ENCODE measurements at regions not wholly inside any gene's neighbourhood (a gene's known extent, or its start where the extent isn't known, plus 50 kb on each side); places are given as distances from the start of the nearest gene placed in this dataset.

DNA sequence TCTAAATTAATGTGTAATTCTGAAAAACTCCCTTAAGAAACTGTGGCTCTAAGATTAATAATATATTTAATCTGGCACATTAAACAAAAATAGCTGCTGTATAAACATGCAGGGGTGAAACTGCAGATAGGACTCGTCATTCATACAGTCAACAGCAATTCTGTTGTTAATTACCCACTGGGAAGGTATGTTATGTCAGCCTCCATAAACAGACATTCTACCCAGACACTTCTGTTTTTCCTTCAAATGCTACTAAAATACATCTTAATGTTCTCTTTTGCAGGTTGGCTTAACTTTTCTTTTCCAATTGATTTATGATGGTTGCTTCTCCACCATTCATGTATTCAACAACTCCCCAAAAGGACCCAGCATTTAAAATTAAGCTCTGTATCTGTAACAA, 165.6 kb downstream of the SIPA1L2 start:
- TF ChIP-seq PAX5 (IDR thresholded peaks at IDR 0.05; ENCODE audit: insufficient read depth, low read length, severe bottlenecking) (no peak), SPI1 (IDR thresholded peaks at IDR 0.05; ENCODE audit: low read depth, low read length) (no peak), POU2F2 (IDR thresholded peaks at IDR 0.05; ENCODE audit: low read depth, low read length) (no peak), POLR2AphosphoS5 (IDR thresholded peaks at IDR 0.05; ENCODE audit: low read depth, low read length) (no peak), POLR2A (IDR thresholded peaks at IDR 0.05; ENCODE audit: low read depth, low read length) (no peak), TAF1 (IDR thresholded peaks at IDR 0.05; ENCODE audit: low read depth, low read length) (no peak)

DNA sequence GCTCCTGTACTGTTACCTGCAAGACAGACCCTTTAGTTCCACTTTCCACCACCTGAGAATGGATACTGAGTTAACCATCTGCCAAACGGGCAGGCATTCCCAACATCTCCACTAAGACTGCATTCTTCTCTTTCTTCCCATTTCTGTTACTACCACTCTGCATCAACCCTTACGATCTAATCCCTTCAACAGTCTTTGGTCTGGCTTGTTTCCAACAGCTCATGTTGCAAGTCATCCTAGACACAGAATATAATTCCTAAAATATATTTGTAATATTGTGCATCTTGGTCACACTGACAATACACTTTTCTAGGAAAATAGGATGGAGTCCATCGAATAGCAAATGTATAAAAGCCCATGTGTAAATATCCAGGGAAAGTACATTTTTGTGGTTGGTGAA, 166.7 kb downstream of the SIPA1L2 start:
- no peak for TF ChIP-seq POU2F2 (IDR thresholded peaks at IDR 0.05; ENCODE audit: low read depth, low read length)
- TF ChIP-seq TAF1 (IDR thresholded peaks at IDR 0.05; ENCODE audit: low read depth, low read length): no peak
- no peak for TF ChIP-seq SPI1 (IDR thresholded peaks at IDR 0.05; ENCODE audit: low read depth, low read length)
- TF ChIP-seq PAX5 (IDR thresholded peaks at IDR 0.05; ENCODE audit: insufficient read depth, low read length, severe bottlenecking): no peak
- TF ChIP-seq POLR2A (IDR thresholded peaks at IDR 0.05; ENCODE audit: low read depth, low read length): no peak
- no peak for TF ChIP-seq POLR2AphosphoS5 (IDR thresholded peaks at IDR 0.05; ENCODE audit: low read depth, low read length)
- no peak for FAIRE-seq
- no peak for DNase-seq (ENCODE audit: insufficient read length, low spot score)

More for the DNA sequence above, 165.6 kb downstream of the SIPA1L2 start:
- no peak for FAIRE-seq
- DNase-seq (ENCODE audit: insufficient read length, low spot score): no peak

DNA sequence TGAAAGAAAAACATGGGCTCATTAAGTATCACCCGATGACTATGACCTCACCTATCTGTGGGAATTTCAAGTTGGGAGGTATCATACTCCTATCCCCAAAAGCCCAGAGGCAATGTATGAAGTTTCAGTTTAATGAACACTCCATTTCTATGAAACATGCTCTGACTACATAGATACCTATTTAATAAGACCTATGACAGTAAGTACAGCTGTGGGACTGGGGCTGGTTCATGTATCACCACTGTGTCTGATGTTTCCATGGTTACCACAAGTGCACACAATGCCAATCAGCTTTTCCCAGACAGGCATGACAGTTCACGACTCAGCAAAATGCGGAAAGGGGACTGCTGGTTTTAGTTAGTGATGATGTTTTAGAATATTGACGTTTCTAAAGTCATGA, 167.7 kb downstream of the SIPA1L2 start:
- FAIRE-seq (no peak), DNase-seq (ENCODE audit: insufficient read length, low spot score) (no peak)
- TF ChIP-seq PAX5 (IDR thresholded peaks at IDR 0.05; ENCODE audit: insufficient read depth, low read length, severe bottlenecking) (no peak), POU2F2 (IDR thresholded peaks at IDR 0.05; ENCODE audit: low read depth, low read length) (no peak), POLR2AphosphoS5 (IDR thresholded peaks at IDR 0.05; ENCODE audit: low read depth, low read length) (no peak), SPI1 (IDR thresholded peaks at IDR 0.05; ENCODE audit: low read depth, low read length) (no peak), TAF1 (IDR thresholded peaks at IDR 0.05; ENCODE audit: low read depth, low read length) (no peak), POLR2A (IDR thresholded peaks at IDR 0.05; ENCODE audit: low read depth, low read length) (no peak)

DNA sequence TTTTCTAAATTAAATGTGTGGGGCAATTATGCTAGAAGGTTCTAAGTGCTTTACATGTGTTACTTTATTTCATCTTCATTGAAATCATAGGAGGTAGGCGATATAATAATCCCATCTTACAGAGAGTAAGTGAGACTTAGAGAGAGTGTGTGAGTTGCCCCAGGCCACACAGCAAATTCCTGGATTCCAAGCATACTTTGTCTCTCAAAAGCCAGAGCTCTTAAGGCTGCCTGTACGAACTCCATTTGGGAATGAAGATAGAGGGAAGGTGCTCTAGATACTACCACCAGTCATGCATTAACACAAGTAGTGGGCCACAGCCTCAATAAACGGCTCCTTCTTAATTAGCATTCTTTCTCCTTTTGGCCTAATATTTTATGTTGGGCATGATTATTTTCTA, 170.1 kb downstream of the SIPA1L2 start:
- FAIRE-seq: no peak
- no peak for TF ChIP-seq PAX5 (IDR thresholded peaks at IDR 0.05; ENCODE audit: insufficient read depth, low read length, severe bottlenecking)
- TF ChIP-seq POLR2A (IDR thresholded peaks at IDR 0.05; ENCODE audit: low read depth, low read length): no peak
- DNase-seq (ENCODE audit: insufficient read length, low spot score): no peak

DNA sequence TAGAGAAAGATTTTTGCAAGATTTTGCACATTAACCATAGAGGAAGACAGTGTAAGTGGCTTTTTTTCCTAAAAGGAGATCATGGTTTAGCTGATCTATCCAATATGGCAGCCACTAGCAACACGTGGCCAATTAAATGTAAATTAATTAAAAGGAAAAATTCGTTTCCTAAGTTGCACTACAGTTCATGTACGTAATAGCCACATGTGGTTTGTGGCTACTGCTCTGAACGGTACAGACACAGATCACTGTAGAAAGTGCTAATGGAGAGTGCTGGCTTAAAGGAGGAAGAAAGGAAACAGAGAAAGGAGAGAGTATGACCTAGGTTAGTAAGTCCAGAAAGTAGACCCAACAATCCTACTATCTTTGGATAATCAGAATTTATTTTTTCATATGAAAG, 170.8 kb downstream of the SIPA1L2 start:
- DNase-seq (ENCODE audit: insufficient read length, low spot score) (no peak), FAIRE-seq (no peak)
- TF ChIP-seq SPI1 (IDR thresholded peaks at IDR 0.05; ENCODE audit: low read depth, low read length) (no peak), TAF1 (IDR thresholded peaks at IDR 0.05; ENCODE audit: low read depth, low read length) (no peak), POLR2A (IDR thresholded peaks at IDR 0.05; ENCODE audit: low read depth, low read length) (no peak), POLR2AphosphoS5 (IDR thresholded peaks at IDR 0.05; ENCODE audit: low read depth, low read length) (no peak), PAX5 (IDR thresholded peaks at IDR 0.05; ENCODE audit: insufficient read depth, low read length, severe bottlenecking) (no peak), POU2F2 (IDR thresholded peaks at IDR 0.05; ENCODE audit: low read depth, low read length) (no peak)

DNA sequence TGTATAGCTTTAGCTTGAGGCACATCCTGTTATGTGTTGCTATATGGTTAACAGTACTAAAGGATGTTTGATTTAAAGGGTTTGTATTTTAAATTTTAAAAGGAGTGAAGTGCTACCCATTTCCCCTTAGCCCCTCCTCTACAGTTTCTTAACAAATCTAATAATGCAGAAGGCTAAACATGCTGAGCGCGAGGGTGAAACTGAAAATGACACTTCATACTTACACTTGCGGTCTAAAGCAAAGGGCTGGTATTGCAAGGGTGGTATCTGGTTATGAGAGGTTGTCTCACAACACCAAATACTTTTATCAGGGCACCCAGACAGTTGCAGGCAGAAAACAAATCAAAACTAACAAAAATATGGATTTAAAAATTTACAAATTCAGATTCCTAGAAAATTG, 172.3 kb downstream of the SIPA1L2 start:
- FAIRE-seq: no peak

DNA sequence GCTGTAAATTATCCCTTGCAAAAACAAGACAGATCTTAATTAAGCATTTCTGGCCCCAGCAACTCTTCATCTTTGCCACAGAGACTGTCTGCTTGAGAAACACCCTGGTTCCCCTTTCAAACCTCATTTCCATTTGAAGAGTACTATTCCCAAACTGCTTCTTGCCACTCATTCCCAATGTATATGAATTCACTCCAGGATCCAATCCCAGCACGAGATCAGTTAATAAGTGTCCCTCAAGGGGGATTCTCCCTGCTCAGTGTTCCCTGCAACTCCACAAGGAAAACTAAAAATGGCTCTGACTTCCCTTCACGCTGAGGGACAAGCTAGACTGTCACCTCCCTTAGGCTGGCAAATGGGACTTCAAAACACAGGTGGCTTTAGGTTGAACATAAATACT, 173.2 kb downstream of the SIPA1L2 start:
- no peak for DNase-seq (ENCODE audit: insufficient read length, low spot score)
- FAIRE-seq: no peak
- no peak for TF ChIP-seq TAF1 (IDR thresholded peaks at IDR 0.05; ENCODE audit: low read depth, low read length)
- TF ChIP-seq POU2F2 (IDR thresholded peaks at IDR 0.05; ENCODE audit: low read depth, low read length): no peak
- no peak for TF ChIP-seq POLR2AphosphoS5 (IDR thresholded peaks at IDR 0.05; ENCODE audit: low read depth, low read length)
- no peak for TF ChIP-seq PAX5 (IDR thresholded peaks at IDR 0.05; ENCODE audit: insufficient read depth, low read length, severe bottlenecking)
- no peak for TF ChIP-seq POLR2A (IDR thresholded peaks at IDR 0.05; ENCODE audit: low read depth, low read length)

More for the DNA sequence above, 172.3 kb downstream of the SIPA1L2 start:
- DNase-seq (ENCODE audit: insufficient read length, low spot score): no peak
- no peak for TF ChIP-seq POLR2AphosphoS5 (IDR thresholded peaks at IDR 0.05; ENCODE audit: low read depth, low read length)
- TF ChIP-seq SPI1 (IDR thresholded peaks at IDR 0.05; ENCODE audit: low read depth, low read length): no peak
- no peak for TF ChIP-seq POU2F2 (IDR thresholded peaks at IDR 0.05; ENCODE audit: low read depth, low read length)
- TF ChIP-seq TAF1 (IDR thresholded peaks at IDR 0.05; ENCODE audit: low read depth, low read length): no peak
- no peak for TF ChIP-seq POLR2A (IDR thresholded peaks at IDR 0.05; ENCODE audit: low read depth, low read length)
- no peak for TF ChIP-seq PAX5 (IDR thresholded peaks at IDR 0.05; ENCODE audit: insufficient read depth, low read length, severe bottlenecking)

DNA sequence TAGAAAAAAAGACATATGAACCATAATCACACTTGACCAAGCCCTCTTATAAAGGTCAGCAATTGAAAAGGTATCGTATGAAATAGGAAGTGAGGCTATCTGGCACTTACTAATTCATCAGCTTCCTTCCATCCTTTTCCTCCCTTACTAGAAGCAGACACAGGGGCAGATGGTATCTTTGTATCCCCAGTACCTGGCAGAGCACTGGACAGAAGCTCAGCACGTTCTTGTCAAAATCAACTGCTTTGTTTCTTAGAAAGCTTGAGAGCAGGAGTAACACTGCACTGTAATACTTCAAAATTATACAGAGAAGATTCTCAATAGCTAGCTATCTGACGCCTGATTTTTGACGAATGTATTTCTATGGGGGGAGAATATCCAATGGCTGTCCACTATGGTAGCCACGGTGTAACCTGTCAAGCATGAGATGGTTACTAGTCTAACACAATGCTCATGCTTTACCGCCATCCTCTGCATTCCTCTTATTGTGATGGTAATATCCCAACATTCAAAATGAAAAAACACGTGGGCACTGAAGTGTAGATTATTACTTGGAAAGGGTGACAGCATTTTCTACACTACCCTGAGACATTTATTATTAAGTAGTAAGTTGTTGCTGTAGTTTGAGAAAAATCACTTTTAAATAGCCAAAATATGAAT, 175.6 kb downstream of the SIPA1L2 start:
- DNase-seq (ENCODE audit: insufficient read length, low spot score): no peak
- no peak for FAIRE-seq
- TF ChIP-seq POLR2AphosphoS5 (IDR thresholded peaks at IDR 0.05; ENCODE audit: low read depth, low read length): no peak
- TF ChIP-seq PAX5 (IDR thresholded peaks at IDR 0.05; ENCODE audit: insufficient read depth, low read length, severe bottlenecking): no peak
- no peak for TF ChIP-seq POLR2A (IDR thresholded peaks at IDR 0.05; ENCODE audit: low read depth, low read length)

DNA sequence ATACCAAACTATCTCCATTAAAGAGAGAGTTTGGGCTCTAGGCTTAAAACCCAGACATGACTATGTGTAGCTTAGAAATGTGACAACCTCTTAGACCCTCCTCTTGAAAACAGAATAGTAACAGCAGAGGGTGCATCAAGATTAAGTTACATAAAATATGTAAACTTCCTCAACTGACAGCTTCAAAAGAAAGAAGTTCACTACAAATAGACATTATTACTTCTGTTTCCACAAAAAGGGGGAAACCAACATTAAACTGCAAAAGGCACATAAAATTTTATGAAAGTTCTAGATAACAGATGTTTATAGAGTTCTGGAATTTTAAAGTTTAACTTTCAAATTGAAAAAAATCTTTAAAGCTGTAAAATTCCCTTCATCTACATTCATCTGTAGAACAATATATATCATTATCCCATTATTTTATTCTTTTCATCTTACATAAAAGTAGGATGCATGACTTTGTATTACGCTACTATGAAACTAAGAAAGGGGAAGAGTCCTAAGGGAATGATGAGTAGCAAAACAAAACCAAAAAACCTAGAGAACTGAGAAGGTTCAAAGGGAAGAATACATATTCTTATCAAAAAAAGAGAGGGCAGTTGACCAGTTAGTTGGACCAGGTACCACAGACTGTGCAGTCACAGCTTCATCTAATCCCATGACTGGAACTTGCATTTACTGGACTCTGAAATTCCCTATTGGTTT, 177.0 kb downstream of the SIPA1L2 start:
- TF ChIP-seq POLR2AphosphoS5 (IDR thresholded peaks at IDR 0.05; ENCODE audit: low read depth, low read length): no peak
- no peak for TF ChIP-seq PAX5 (IDR thresholded peaks at IDR 0.05; ENCODE audit: insufficient read depth, low read length, severe bottlenecking)
- TF ChIP-seq TAF1 (IDR thresholded peaks at IDR 0.05; ENCODE audit: low read depth, low read length): no peak
- TF ChIP-seq POU2F2 (IDR thresholded peaks at IDR 0.05; ENCODE audit: low read depth, low read length): no peak
- no peak for TF ChIP-seq POLR2A (IDR thresholded peaks at IDR 0.05; ENCODE audit: low read depth, low read length)
- no peak for TF ChIP-seq SPI1 (IDR thresholded peaks at IDR 0.05; ENCODE audit: low read depth, low read length)
- DNase-seq (ENCODE audit: insufficient read length, low spot score) (no peak), FAIRE-seq (no peak)

DNA sequence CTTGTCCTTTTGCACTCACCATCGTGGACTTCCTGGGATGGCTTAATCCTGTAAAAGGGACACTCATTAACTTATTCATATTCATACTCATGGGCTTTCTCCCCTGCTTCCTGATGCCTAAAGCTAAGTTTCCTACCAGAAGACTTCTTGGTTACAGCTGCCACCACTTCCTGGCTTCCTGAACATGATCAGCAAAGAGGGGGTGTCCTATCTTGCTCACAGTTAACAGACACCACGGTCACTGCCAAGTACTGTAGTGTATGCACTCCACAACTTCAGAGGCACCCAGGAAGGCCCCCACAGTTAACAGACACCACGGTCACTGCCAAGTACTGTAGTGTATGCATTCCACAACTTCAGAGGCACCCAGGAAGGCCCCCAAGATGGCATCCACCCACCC, 177.8 kb downstream of the SIPA1L2 start:
- TF ChIP-seq POU2F2 (IDR thresholded peaks at IDR 0.05; ENCODE audit: low read depth, low read length) (no peak), POLR2A (IDR thresholded peaks at IDR 0.05; ENCODE audit: low read depth, low read length) (no peak)
- no peak for FAIRE-seq
- DNase-seq (ENCODE audit: insufficient read length, low spot score): no peak
